ENCODE measurements at regions not wholly inside any gene's neighbourhood (a gene's known extent, or its start where the extent isn't known, plus 50 kb on each side); places are given as distances from the start of the nearest gene placed in this dataset.

GRCh38 chr18:59835605-59836379, 64.0 kb upstream of the PMAIP1 start:
- no peak overlapping the region for H3K27ac ChIP-seq
- TF ChIP-seq CTCF (conservative IDR thresholded peaks at IDR 0.05), result no peak

GRCh38 chr18:59834267-59834666, 65.5 kb upstream of the PMAIP1 start:
- no peak overlapping the region for H3K27ac ChIP-seq
- no peak for TF ChIP-seq CTCF (conservative IDR thresholded peaks at IDR 0.05)

GRCh38 chr18:59833785-59834184, 66.0 kb upstream of the PMAIP1 start:
- H3K27ac ChIP-seq, result no peak overlapping the region
- TF ChIP-seq CTCF (conservative IDR thresholded peaks at IDR 0.05), result no peak

GRCh38 chr18:59823596-59824195, 76.1 kb upstream of the PMAIP1 start:
- H3K27ac ChIP-seq, result no peak overlapping the region
- peak; percentile 87 for TF ChIP-seq CTCF (conservative IDR thresholded peaks at IDR 0.05)

GRCh38 chr18:59822612-59823550, 76.9 kb upstream of the PMAIP1 start:
- no peak overlapping the region for H3K27ac ChIP-seq
- TF ChIP-seq CTCF (conservative IDR thresholded peaks at IDR 0.05), result no peak

- H3K27ac ChIP-seq, result no peak overlapping the region
- TF ChIP-seq CTCF (conservative IDR thresholded peaks at IDR 0.05), result no peak
These were observed 77.8 kb upstream of the PMAIP1 start for GRCh38 chr18:59821983-59822382.

GRCh38 chr18:59820663-59821062, 79.1 kb upstream of the PMAIP1 start:
- no peak overlapping the region for H3K27ac ChIP-seq
- no peak for TF ChIP-seq CTCF (conservative IDR thresholded peaks at IDR 0.05)
